ENCODE measurements at regions not wholly inside any gene's neighbourhood (a gene's known extent, or its start where the extent isn't known, plus 50 kb on each side); places are given as distances from the start of the nearest gene placed in this dataset.

DNA sequence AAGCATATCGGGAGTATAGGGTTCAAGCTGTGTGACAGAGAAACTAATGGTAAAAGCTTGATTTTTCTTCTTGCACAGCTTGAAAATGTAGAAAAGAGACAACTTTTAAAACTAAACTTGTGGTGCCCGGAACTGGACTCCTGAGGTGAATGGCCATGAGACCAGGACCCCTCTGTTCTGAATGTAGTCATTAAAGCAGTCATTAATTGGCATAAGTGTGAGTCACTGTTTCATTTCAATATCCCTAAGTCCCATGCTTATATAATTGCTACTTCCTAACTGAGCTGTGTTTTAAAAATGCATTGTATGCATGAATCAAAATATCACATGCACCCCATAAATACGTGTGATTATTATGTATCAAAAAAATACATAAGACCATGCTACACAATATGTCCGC lies 463.1 kb upstream of the DYNLRB2 start:
- H4K8ac ChIP-seq (ENCODE audit: low read depth, low read length) = no peak overlapping the region
- no peak overlapping the region for H2BK5ac ChIP-seq (ENCODE audit: low read length)
- no peak overlapping the region for H2AFZ ChIP-seq (ENCODE audit: low read length)
- no CpG with 5 or more reads among the region's 4 CpGs for WGBS, 2 donors (ENCODE audit: extremely low coverage in 2 of 2, insufficient read length in 2 of 2, insufficient replicate concordance in 1 of 2)
- no peak overlapping the region for H3K4me2 ChIP-seq (ENCODE audit: insufficient read depth, low read length, poor library complexity, severe bottlenecking)
- H3K27ac ChIP-seq (replicated peaks; ENCODE audit: low read length) = no peak overlapping the region
- H3K9ac ChIP-seq (ENCODE audit: low read depth, low read length, poor library complexity) = no peak overlapping the region
- no peak overlapping the region for H4K91ac ChIP-seq (ENCODE audit: low read depth, low read length, poor library complexity)
- H3K36me3 ChIP-seq (replicated peaks in 1 of 2; ENCODE audit: control insufficient read depth in 2 of 2, insufficient read depth in 2 of 2, low read length in 2 of 2) = no peaks in the 10 kb centered on the region
- H2BK15ac ChIP-seq (ENCODE audit: low read length) = no peak overlapping the region
- H2AK5ac ChIP-seq (ENCODE audit: low read depth, low read length) = no peak overlapping the region
- H3K4me1 ChIP-seq (ENCODE audit: control insufficient read depth in 2 of 2, insufficient read depth in 1 of 2, low read depth in 1 of 2, low read length in 2 of 2) = peaks cover 0 to 2% of the 10 kb centered on the region in 2 donors
- no peak overlapping the region for H3K18ac ChIP-seq (ENCODE audit: low read length)
- no peaks in the 10 kb centered on the region for H3K27me3 ChIP-seq (ENCODE audit: control insufficient read depth in 3 of 3, insufficient read depth in 3 of 3, low read depth in 1 of 3, low read length in 3 of 3)
- no peaks in the 10 kb centered on the region for H3K9me3 ChIP-seq (replicated peaks in 1 of 2; ENCODE audit: control insufficient read depth in 2 of 2, insufficient read depth in 1 of 2, low read depth in 1 of 2, low read length in 2 of 2)
- no peak overlapping the region for H3K23ac ChIP-seq (ENCODE audit: low read depth, low read length, poor library complexity)
- H3K4ac ChIP-seq (ENCODE audit: low read length) = no peak overlapping the region
- no peak overlapping the region for H3K14ac ChIP-seq (ENCODE audit: low read length)
- no peak overlapping the region for H3K4me3 ChIP-seq (ENCODE audit: low read length in 2 of 2)
- H2BK12ac ChIP-seq (ENCODE audit: low read length) = no peak overlapping the region
- no peaks in the 10 kb centered on the region for H3K79me1 ChIP-seq (ENCODE audit: low read depth, low read length)
- no peak overlapping the region for H2BK120ac ChIP-seq (ENCODE audit: low read depth, low read length)
- DNase-seq (ENCODE audit: low spot score) = no peak

GRCh38 chr16:80074329-80074728 lies 466.5 kb upstream of the DYNLRB2 start:
- DNase-seq (ENCODE audit: low spot score) = no peak
- Histone ChIP-seq H4K8ac (ENCODE audit: low read depth, low read length) (no peak overlapping the region), H2BK5ac (ENCODE audit: low read length) (no peak overlapping the region), H3K27me3 (ENCODE audit: control insufficient read depth in 3 of 3, insufficient read depth in 3 of 3, low read depth in 1 of 3, low read length in 3 of 3) (no peaks in the 10 kb centered on the region), H2BK120ac (ENCODE audit: low read depth, low read length) (no peak overlapping the region), H3K4me1 (ENCODE audit: control insufficient read depth in 2 of 2, insufficient read depth in 1 of 2, low read depth in 1 of 2, low read length in 2 of 2) (peaks cover 0 to 2% of the 10 kb centered on the region in 2 donors), H3K9me3 (replicated peaks in 1 of 2; ENCODE audit: control insufficient read depth in 2 of 2, insufficient read depth in 1 of 2, low read depth in 1 of 2, low read length in 2 of 2) (no peaks in the 10 kb centered on the region), H3K79me1 (ENCODE audit: low read depth, low read length) (no peaks in the 10 kb centered on the region), H3K4ac (ENCODE audit: low read length) (no peak overlapping the region), H3K4me3 (ENCODE audit: low read length in 2 of 2) (no peak overlapping the region), H2BK12ac (ENCODE audit: low read length) (no peak overlapping the region), H3K18ac (ENCODE audit: low read length) (no peak overlapping the region), H3K23ac (ENCODE audit: low read depth, low read length, poor library complexity) (no peak overlapping the region), H4K91ac (ENCODE audit: low read depth, low read length, poor library complexity) (no peak overlapping the region), H3K9ac (ENCODE audit: low read depth, low read length, poor library complexity) (no peak overlapping the region), H2AFZ (ENCODE audit: low read length) (no peak overlapping the region), H3K27ac (replicated peaks; ENCODE audit: low read length) (no peak overlapping the region), H3K4me2 (ENCODE audit: insufficient read depth, low read length, poor library complexity, severe bottlenecking) (no peak overlapping the region), H2BK15ac (ENCODE audit: low read length) (no peak overlapping the region), H3K14ac (ENCODE audit: low read length) (no peak overlapping the region), H3K36me3 (replicated peaks in 1 of 2; ENCODE audit: control insufficient read depth in 2 of 2, insufficient read depth in 2 of 2, low read length in 2 of 2) (no peaks in the 10 kb centered on the region), H2AK5ac (ENCODE audit: low read depth, low read length) (no peak overlapping the region)
- WGBS, 2 donors (ENCODE audit: extremely low coverage in 2 of 2, insufficient read length in 2 of 2, insufficient replicate concordance in 1 of 2) = no CpG with 5 or more reads among the region's 1 CpG

DNA sequence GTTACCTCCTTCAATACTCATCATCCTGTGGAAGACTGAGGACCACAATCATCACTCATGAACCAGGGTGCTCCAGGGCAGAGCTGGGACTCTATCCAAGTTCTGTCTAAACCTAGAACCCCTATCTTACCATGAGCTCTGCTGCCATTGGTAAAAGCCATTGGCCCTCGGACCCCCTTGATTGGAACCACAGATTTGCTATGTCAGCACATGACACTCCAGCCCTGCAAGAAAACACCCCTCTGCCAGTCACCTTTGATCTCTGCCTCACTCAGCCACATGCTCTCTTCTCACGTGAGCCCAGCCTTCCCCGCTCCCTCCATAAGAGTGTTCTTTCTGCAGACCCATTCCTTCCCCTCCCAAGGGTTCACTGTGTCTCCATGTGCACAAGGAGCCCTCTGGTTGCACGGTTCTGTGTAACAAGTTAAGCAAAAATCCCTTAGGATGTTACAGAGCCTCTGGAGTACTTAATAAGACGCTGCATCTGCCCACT lies 468.8 kb upstream of the DYNLRB2 start:
- no CpG with 5 or more reads among the region's 5 CpGs for WGBS, 2 donors (ENCODE audit: extremely low coverage in 2 of 2, insufficient read length in 2 of 2, insufficient replicate concordance in 1 of 2)
- Histone ChIP-seq H3K27me3 (ENCODE audit: control insufficient read depth in 3 of 3, insufficient read depth in 3 of 3, low read depth in 1 of 3, low read length in 3 of 3) (no peaks in the 10 kb centered on the region), H2BK120ac (ENCODE audit: low read depth, low read length) (no peak overlapping the region)

DNA sequence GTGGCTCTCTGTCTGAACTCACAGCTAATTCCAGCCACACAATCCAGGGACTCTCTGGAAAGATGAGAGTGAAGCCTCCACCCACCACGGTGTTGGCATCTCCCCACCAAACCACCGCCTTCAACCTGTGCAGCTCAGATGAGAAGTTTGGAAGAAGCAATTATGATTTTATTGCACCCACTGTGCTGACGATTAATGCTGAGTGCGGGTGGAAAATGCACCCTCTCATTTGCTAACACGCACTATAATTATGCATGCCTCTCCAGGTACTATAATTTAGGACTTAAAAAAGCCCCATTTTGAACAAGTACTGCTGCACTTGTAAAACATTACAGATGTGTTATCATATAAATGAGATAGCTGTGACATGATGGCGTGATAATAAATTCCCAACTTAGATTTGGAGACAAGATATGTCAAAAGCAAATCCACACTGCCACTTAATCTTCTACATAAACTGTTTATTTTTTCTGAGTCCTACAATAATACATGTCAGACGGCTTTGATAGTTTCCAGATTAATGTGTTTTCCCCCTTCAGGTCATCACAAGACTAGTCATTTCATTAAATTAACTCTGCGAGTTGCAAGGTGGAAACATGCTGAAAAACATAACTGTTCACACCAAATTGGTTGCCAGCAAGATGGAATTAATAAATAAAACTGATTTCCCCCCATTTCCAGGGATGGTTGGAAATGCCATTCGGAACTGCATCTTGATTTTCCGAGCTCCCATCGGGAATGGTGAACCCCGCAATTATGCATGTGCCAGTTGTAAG lies 466.5 kb upstream of the MAF start:
- Histone ChIP-seq H3K23ac (ENCODE audit: low read depth, low read length, poor library complexity) (no peak overlapping the region), H3K18ac (ENCODE audit: low read length) (no peak overlapping the region), H2BK120ac (ENCODE audit: low read depth, low read length) (no peak overlapping the region), H3K4me3 (ENCODE audit: low read length in 2 of 2) (no peak overlapping the region), H3K79me1 (ENCODE audit: low read depth, low read length) (no peaks in the 10 kb centered on the region), H2BK5ac (ENCODE audit: low read length) (no peak overlapping the region), H2AFZ (ENCODE audit: low read length) (no peak overlapping the region), H3K27me3 (ENCODE audit: control insufficient read depth in 3 of 3, insufficient read depth in 3 of 3, low read depth in 1 of 3, low read length in 3 of 3) (no peaks in the 10 kb centered on the region), H4K91ac (ENCODE audit: low read depth, low read length, poor library complexity) (no peak overlapping the region), H2AK5ac (ENCODE audit: low read depth, low read length) (no peak overlapping the region), H3K4ac (ENCODE audit: low read length) (no peak overlapping the region), H3K9ac (ENCODE audit: low read depth, low read length, poor library complexity) (no peak overlapping the region), H2BK15ac (ENCODE audit: low read length) (no peak overlapping the region), H3K4me2 (ENCODE audit: insufficient read depth, low read length, poor library complexity, severe bottlenecking) (no peak overlapping the region), H3K36me3 (replicated peaks in 1 of 2; ENCODE audit: control insufficient read depth in 2 of 2, insufficient read depth in 2 of 2, low read length in 2 of 2) (no peaks in the 10 kb centered on the region), H3K14ac (ENCODE audit: low read length) (no peak overlapping the region), H3K27ac (replicated peaks; ENCODE audit: low read length) (no peak overlapping the region), H3K4me1 (ENCODE audit: control insufficient read depth in 2 of 2, insufficient read depth in 1 of 2, low read depth in 1 of 2, low read length in 2 of 2) (no peaks in the 10 kb centered on the region), H4K8ac (ENCODE audit: low read depth, low read length) (no peak overlapping the region), H2BK12ac (ENCODE audit: low read length) (no peak overlapping the region), H3K9me3 (replicated peaks in 1 of 2; ENCODE audit: control insufficient read depth in 2 of 2, insufficient read depth in 1 of 2, low read depth in 1 of 2, low read length in 2 of 2) (no peaks in the 10 kb centered on the region)
- no CpG with 5 or more reads among the region's 12 CpGs for WGBS, 2 donors (ENCODE audit: extremely low coverage in 2 of 2, insufficient read length in 2 of 2, insufficient replicate concordance in 1 of 2)
- DNase-seq (ENCODE audit: low spot score) = no peak

More for the DNA sequence above, 468.8 kb upstream of the DYNLRB2 start:
- H3K23ac ChIP-seq (ENCODE audit: low read depth, low read length, poor library complexity) = no peak overlapping the region
- DNase-seq (ENCODE audit: low spot score) = no peak
- no peak overlapping the region for H4K91ac ChIP-seq (ENCODE audit: low read depth, low read length, poor library complexity)
- H3K36me3 ChIP-seq (replicated peaks in 1 of 2; ENCODE audit: control insufficient read depth in 2 of 2, insufficient read depth in 2 of 2, low read length in 2 of 2) = no peaks in the 10 kb centered on the region
- no peak overlapping the region for H3K4me2 ChIP-seq (ENCODE audit: insufficient read depth, low read length, poor library complexity, severe bottlenecking)
- no peak overlapping the region for H3K4me3 ChIP-seq (ENCODE audit: low read length in 2 of 2)
- no peak overlapping the region for H2BK12ac ChIP-seq (ENCODE audit: low read length)
- H3K79me1 ChIP-seq (ENCODE audit: low read depth, low read length) = no peaks in the 10 kb centered on the region
- no peak overlapping the region for H3K9ac ChIP-seq (ENCODE audit: low read depth, low read length, poor library complexity)
- no peak overlapping the region for H3K18ac ChIP-seq (ENCODE audit: low read length)
- H3K4me1 ChIP-seq (ENCODE audit: control insufficient read depth in 2 of 2, insufficient read depth in 1 of 2, low read depth in 1 of 2, low read length in 2 of 2) = peaks cover 0 to 2% of the 10 kb centered on the region in 2 donors
- no peak overlapping the region for H2AFZ ChIP-seq (ENCODE audit: low read length)
- H4K8ac ChIP-seq (ENCODE audit: low read depth, low read length) = no peak overlapping the region
- H3K4ac ChIP-seq (ENCODE audit: low read length) = no peak overlapping the region
- H2AK5ac ChIP-seq (ENCODE audit: low read depth, low read length) = peak overlapping the region; percentile 8
- H3K14ac ChIP-seq (ENCODE audit: low read length) = no peak overlapping the region
- H2BK15ac ChIP-seq (ENCODE audit: low read length) = no peak overlapping the region
- H3K9me3 ChIP-seq (replicated peaks in 1 of 2; ENCODE audit: control insufficient read depth in 2 of 2, insufficient read depth in 1 of 2, low read depth in 1 of 2, low read length in 2 of 2) = no peaks in the 10 kb centered on the region
- H3K27ac ChIP-seq (replicated peaks; ENCODE audit: low read length) = no peak overlapping the region
- no peak overlapping the region for H2BK5ac ChIP-seq (ENCODE audit: low read length)

Data from neuronal stem cell (in vitro differentiated cells).